Esophagus muscularis mucosa (tissue), 3 donors: ENCODE measurements at regions not wholly inside any gene's neighbourhood (a gene's known extent, or its start where the extent isn't known, plus 50 kb on each side); places are given as distances from the start of the nearest gene placed in this dataset.

Experiments
- CTCF ChIP-seq, 3 experiments: fragments of 200-600 bp in 2 of 3; fragments of 450-650 bp in 1 of 3; sonication (generic) in 2 of 3; IDR thresholded peaks; one replicate each; pipeline ENCODE4 v1.5.1; 2017 to 2019; ENCODE audit warnings: antibody characterized with exemption in 3 of 3, mild to moderate bottlenecking in 2 of 3, moderate library complexity in 1 of 3
- POLR2A ChIP-seq: fragments of 450-650 bp; IDR thresholded peaks from one replicate; pipeline ENCODE4 v1.6.1; 2017; ENCODE audit warnings: antibody characterized with exemption, moderate library complexity, mild to moderate bottlenecking, low read depth

DNA sequence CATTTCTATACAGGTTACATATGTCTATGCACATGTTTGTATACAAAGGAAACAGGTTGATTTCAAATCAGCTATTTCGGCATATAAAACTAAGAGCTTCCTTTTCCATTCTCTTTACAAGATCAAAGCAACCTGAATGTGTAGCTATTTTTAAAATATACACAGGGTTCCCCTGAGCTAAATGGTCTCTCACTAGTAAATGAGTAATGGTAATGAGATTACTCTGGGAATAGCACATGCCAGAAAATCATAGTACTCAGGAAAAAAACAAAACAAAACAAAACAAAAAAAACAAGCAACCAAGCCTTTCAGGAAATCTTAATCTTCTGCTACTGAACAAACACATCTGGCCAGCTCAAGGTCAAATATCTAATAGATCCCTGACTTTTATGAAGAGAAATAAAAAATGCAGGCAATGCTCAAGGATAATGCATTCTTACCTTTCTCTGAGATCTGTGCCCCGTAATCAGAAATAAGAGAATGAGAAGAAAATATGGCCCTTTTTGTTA, 156.6 kb upstream of the POU2AF2 start:
- no peak for TF ChIP-seq POLR2A
- TF ChIP-seq CTCF (IDR thresholded peaks at IDR 0.05) = no peak
